ENCODE measurements at regions not wholly inside any gene's neighbourhood (a gene's known extent, or its start where the extent isn't known, plus 50 kb on each side); places are given as distances from the start of the nearest gene placed in this dataset.
A peak's percentile ranks its signal among the peaks of the same experiment; 100 is the strongest.

DNA sequence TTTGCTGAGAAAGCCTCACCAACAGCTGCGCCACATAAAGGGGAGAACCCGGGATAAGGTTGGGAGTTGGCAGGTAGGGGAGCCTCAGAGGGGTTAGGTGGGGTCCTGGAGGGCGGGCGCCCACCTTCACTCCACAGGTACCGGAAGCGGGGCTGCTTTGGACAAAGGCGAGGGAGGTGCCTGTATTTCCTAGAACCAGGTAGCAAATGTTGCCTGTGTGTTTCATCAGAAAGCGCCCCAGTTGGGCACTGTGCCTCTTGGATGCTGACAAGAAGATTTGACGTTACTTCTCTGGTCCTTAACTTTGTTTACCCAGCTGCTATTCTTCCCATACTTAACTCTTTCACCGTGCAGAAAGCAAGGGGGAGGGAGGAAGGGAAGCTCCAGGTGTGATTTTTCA lies 278.9 kb downstream of the ZNF536 start:
- no peak overlapping the region for H3K9ac ChIP-seq (ENCODE audit: insufficient read depth, low read length, poor library complexity, severe bottlenecking)
- 63% methylated on average over 4 of the region's 10 CpGs for WGBS (ENCODE audit: insufficient coverage)
- no peaks in the 10 kb centered on the region for H3K9me3 ChIP-seq (replicated peaks in 1 of 2; ENCODE audit: control insufficient read depth in 1 of 2, insufficient read depth in 1 of 2, low read length in 2 of 2)
- H3K27me3 ChIP-seq (ENCODE audit: control insufficient read depth in 2 of 2, insufficient read depth in 2 of 2, low read length in 2 of 2) = no peaks in the 10 kb centered on the region
- H3K36me3 ChIP-seq (replicated peaks in 1 of 2; ENCODE audit: control insufficient read depth in 1 of 2, insufficient read depth in 2 of 2, low read length in 2 of 2) = no peaks in the 10 kb centered on the region
- no peak overlapping the region for H3K4me3 ChIP-seq (replicated peaks in 1 of 3; ENCODE audit: low read depth in 2 of 3, low read length in 3 of 3)
- H2AFZ ChIP-seq (ENCODE audit: insufficient read depth, low read depth, low read length, poor library complexity, severe bottlenecking) = no peak overlapping the region
- TF ChIP-seq, protein P1, sequence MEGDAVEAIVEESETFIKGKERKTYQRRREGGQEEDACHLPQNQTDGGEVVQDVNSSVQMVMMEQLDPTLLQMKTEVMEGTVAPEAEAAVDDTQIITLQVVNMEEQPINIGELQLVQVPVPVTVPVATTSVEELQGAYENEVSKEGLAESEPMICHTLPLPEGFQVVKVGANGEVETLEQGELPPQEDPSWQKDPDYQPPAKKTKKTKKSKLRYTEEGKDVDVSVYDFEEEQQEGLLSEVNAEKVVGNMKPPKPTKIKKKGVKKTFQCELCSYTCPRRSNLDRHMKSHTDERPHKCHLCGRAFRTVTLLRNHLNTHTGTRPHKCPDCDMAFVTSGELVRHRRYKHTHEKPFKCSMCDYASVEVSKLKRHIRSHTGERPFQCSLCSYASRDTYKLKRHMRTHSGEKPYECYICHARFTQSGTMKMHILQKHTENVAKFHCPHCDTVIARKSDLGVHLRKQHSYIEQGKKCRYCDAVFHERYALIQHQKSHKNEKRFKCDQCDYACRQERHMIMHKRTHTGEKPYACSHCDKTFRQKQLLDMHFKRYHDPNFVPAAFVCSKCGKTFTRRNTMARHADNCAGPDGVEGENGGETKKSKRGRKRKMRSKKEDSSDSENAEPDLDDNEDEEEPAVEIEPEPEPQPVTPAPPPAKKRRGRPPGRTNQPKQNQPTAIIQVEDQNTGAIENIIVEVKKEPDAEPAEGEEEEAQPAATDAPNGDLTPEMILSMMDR (IDR thresholded peaks at IDR 0.05) = no peak
- H3K27me3 Mint-ChIP-seq (ENCODE audit: low read depth in 3 of 3) = peaks cover 7 to 11% (median 7%) of the 10 kb centered on the region in 3 donors
- H4K20me1 ChIP-seq (ENCODE audit: insufficient read depth, low read length) = no peaks in the 10 kb centered on the region
- intact Hi-C loops (cut with micrococcal nuclease) = no loop called here
- H3K4me1 Mint-ChIP-seq = no peaks in the 10 kb centered on the region
- DNase-seq = no peak
- no peak overlapping the region for H3K4me3 Mint-ChIP-seq
- H3K4me2 ChIP-seq (replicated peaks; ENCODE audit: extremely low read depth, low read length, poor library complexity, severe bottlenecking) = no peak overlapping the region
- no peak overlapping the region for H3K27ac ChIP-seq (ENCODE audit: low read depth in 1 of 2, low read length in 2 of 2)
- H3K9me3 Mint-ChIP-seq = peaks cover 0 to 2% (median 0%) of the 10 kb centered on the region in 7 donors
- no peaks in the 10 kb centered on the region for H3K79me2 ChIP-seq (ENCODE audit: insufficient read depth, low read length)
- H3K36me3 Mint-ChIP-seq = no peaks in the 10 kb centered on the region
- no peaks in the 10 kb centered on the region for H3K4me1 ChIP-seq (ENCODE audit: control insufficient read depth in 1 of 2, insufficient read depth in 2 of 2, low read length in 2 of 2)
- no peak overlapping the region for H3K27ac Mint-ChIP-seq

DNA sequence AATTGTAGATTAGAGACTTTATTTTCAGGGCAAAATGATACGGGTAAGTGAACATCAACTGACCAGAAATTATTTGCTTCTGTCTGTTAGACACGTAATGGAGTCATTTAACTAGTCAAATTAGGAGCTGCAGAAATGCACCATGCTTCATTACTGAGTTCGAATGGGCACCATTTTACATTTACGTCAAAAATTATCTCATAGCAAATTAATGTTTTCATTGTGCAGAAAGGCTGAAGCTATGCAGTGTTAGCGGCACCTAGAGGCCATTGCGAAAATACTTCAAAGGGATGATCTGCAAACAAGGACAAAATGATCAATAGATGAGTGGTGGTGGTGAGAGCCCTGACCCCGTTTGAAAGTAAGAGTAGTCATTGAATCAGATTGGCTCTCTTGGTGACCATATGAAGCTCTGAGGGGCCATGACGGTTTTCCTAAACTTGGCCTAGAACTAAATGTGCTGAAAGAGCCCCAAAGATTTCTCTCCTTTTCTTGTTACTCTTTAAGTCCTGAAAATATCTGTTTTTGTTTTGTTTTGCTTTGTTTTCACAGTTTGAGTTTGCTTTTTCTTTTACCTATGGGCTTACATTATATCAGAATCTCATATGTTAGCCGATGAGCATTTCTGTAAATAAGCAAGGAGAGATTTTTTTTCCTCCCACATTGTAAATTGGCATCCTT lies 277.9 kb downstream of the ZNF536 start:
- Histone ChIP-seq H3K27me3 (ENCODE audit: control insufficient read depth in 2 of 2, insufficient read depth in 2 of 2, low read length in 2 of 2) (no peaks in the 10 kb centered on the region), H3K4me1 (ENCODE audit: control insufficient read depth in 1 of 2, insufficient read depth in 2 of 2, low read length in 2 of 2) (no peaks in the 10 kb centered on the region), H4K20me1 (ENCODE audit: insufficient read depth, low read length) (no peaks in the 10 kb centered on the region), H2AFZ (ENCODE audit: insufficient read depth, low read depth, low read length, poor library complexity, severe bottlenecking) (no peak overlapping the region), H3K79me2 (ENCODE audit: insufficient read depth, low read length) (no peaks in the 10 kb centered on the region), H3K9me3 (replicated peaks in 1 of 2; ENCODE audit: control insufficient read depth in 1 of 2, insufficient read depth in 1 of 2, low read length in 2 of 2) (no peaks in the 10 kb centered on the region), H3K27ac (ENCODE audit: low read depth in 1 of 2, low read length in 2 of 2) (no peak overlapping the region), H3K36me3 (replicated peaks in 1 of 2; ENCODE audit: control insufficient read depth in 1 of 2, insufficient read depth in 2 of 2, low read length in 2 of 2) (no peaks in the 10 kb centered on the region), H3K9ac (ENCODE audit: insufficient read depth, low read length, poor library complexity, severe bottlenecking) (no peak overlapping the region), H3K4me2 (replicated peaks; ENCODE audit: extremely low read depth, low read length, poor library complexity, severe bottlenecking) (no peak overlapping the region), H3K4me3 (replicated peaks in 1 of 3; ENCODE audit: low read depth in 2 of 3, low read length in 3 of 3) (no peak overlapping the region)
- peaks cover 0 to 2% (median 0%) of the 10 kb centered on the region in 7 donors for H3K9me3 Mint-ChIP-seq
- H3K36me3 Mint-ChIP-seq = no peaks in the 10 kb centered on the region
- no peak overlapping the region for H3K27ac Mint-ChIP-seq
- WGBS (ENCODE audit: insufficient coverage) = 8% methylated on average over 4 of the region's 9 CpGs
- H3K4me1 Mint-ChIP-seq = no peaks in the 10 kb centered on the region
- H3K4me3 Mint-ChIP-seq = no peak overlapping the region
- TF ChIP-seq, protein P1 (IDR thresholded peaks at IDR 0.05) = peak; percentile 53
- peaks cover 7 to 11% (median 7%) of the 10 kb centered on the region in 3 donors for H3K27me3 Mint-ChIP-seq (ENCODE audit: low read depth in 3 of 3)
- DNase-seq = no peak
- intact Hi-C loops (cut with micrococcal nuclease) = no loop called here
